Activated CD8-positive, alpha-beta T cell treated with anti-CD3 and anti-CD28 coated beads for 36 hours (primary cell): ENCODE measurements at regions not wholly inside any gene's neighbourhood (a gene's known extent, or its start where the extent isn't known, plus 50 kb on each side); places are given as distances from the start of the nearest gene placed in this dataset.

Experiments
- ATAC-seq: fragments of 200-7000 bp; cut with Tn5 transposase; one replicate; pipeline ENCODE4 v1.10.0; 2021; ENCODE audit warnings: mild to moderate bottlenecking, moderate library complexity
- CTCF ChIA-PET: fragments of 350-600 bp; sonication (Branson Sonifier 250); formaldehyde crosslinking; loops from one replicate; lab custom pipeline; 2021; ENCODE audit warnings: antibody characterized with exemption; lab: Charles Lee
- POLR2A ChIA-PET: fragments of 350-600 bp; sonication (Branson Sonifier 250); formaldehyde crosslinking; loops from one replicate; lab custom pipeline; 2021; ENCODE audit warnings: antibody characterized with exemption; lab: Charles Lee
- DNase-seq: peaks from one replicate; pipeline ENCODE4 v3.0.0-alpha.2; 2020
- H3K27ac Mint-ChIP-seq: one replicate; pipeline ENCODE4 v1.8.0; 2021; ENCODE audit warnings: mild to moderate bottlenecking, mixed read lengths
- H3K27me3 Mint-ChIP-seq: one replicate; pipeline ENCODE4 v1.8.0; 2021; ENCODE audit warnings: mixed read lengths
- H3K36me3 Mint-ChIP-seq: one replicate; pipeline ENCODE4 v1.8.0; 2021; ENCODE audit warnings: low read depth, mixed read lengths
- H3K4me1 Mint-ChIP-seq: one replicate; pipeline ENCODE4 v1.8.0; 2021; ENCODE audit warnings: low read depth, mixed read lengths
- H3K4me3 Mint-ChIP-seq: one replicate; pipeline ENCODE4 v1.8.0; 2021; ENCODE audit warnings: mild to moderate bottlenecking, moderate library complexity, mixed read lengths
- H3K9me3 Mint-ChIP-seq: one replicate; pipeline ENCODE4 v1.8.0; 2021; ENCODE audit warnings: mixed read lengths
- intact Hi-C: fragments of 100-400 bp; cut with micrococcal nuclease; formaldehyde crosslinking; loops from one replicate; pipeline ENCODE4 v1.10.0; 2022
- TF ChIP-seq, protein P1 (sequence below): fragments of 200-600 bp; IDR thresholded peaks from one replicate; pipeline ENCODE4 v1.8.0; 2022; ENCODE audit warnings: antibody characterized with exemption, mild to moderate bottlenecking

DNA sequence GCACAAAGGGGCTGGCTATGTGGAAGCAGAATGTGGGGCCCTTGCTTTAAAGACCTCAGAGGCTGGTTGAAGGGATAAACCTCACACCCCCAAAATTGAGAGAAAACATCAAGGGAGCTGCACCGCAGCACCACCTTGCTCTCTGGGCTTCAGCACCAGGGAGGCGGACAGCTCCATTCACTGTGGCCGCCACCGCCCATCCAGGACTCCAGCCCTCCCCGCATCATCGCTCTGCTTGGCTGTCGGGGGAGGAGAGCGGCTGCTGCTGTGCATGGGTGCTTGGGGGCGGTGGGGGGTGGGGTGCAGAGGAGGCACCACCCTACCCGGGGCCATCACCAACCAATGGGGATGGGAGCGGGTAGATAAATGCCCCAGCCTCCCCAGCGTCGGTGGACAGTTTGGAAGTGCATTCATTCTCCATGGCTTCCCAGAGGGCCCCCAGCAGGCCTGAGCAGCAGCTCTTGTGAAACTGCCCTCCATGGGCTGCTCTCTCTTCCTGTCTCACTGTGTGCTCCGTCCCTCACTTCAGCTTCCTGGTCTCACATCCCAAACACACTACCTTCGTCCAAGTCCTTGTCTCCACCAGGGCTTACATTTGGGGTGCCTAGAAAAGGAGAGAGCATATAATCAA, 75.7 kb upstream of the BHLHE23 start:
- ChIA-PET CTCF (interaction anchor here (0.8 kb wide), 1 partner anchor 141 kb away, joined by 3 read pairs; no protein-coding TSS in a partner anchor), POLR2A (interaction anchor here (1.2 to 1.4 kb wide), 2 partner anchors 22 to 67 kb away, joined by 3 to 4 read pairs; no protein-coding TSS in a partner anchor)
- H3K27me3 Mint-ChIP-seq, result peaks cover 19% of the 10 kb centered on the region
- ATAC-seq, result peak; percentile 68
- H3K4me1 Mint-ChIP-seq, result no peaks in the 10 kb centered on the region
- H3K9me3 Mint-ChIP-seq, result peaks cover 16% of the 10 kb centered on the region
- no peaks in the 10 kb centered on the region for H3K36me3 Mint-ChIP-seq
- DNase-seq, result peak; percentile 62
- no peak overlapping the region for H3K27ac Mint-ChIP-seq
- TF ChIP-seq, protein P1, sequence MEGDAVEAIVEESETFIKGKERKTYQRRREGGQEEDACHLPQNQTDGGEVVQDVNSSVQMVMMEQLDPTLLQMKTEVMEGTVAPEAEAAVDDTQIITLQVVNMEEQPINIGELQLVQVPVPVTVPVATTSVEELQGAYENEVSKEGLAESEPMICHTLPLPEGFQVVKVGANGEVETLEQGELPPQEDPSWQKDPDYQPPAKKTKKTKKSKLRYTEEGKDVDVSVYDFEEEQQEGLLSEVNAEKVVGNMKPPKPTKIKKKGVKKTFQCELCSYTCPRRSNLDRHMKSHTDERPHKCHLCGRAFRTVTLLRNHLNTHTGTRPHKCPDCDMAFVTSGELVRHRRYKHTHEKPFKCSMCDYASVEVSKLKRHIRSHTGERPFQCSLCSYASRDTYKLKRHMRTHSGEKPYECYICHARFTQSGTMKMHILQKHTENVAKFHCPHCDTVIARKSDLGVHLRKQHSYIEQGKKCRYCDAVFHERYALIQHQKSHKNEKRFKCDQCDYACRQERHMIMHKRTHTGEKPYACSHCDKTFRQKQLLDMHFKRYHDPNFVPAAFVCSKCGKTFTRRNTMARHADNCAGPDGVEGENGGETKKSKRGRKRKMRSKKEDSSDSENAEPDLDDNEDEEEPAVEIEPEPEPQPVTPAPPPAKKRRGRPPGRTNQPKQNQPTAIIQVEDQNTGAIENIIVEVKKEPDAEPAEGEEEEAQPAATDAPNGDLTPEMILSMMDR, result no peak
- H3K4me3 Mint-ChIP-seq, result no peak overlapping the region
- intact Hi-C loops, result no loop called here

DNA sequence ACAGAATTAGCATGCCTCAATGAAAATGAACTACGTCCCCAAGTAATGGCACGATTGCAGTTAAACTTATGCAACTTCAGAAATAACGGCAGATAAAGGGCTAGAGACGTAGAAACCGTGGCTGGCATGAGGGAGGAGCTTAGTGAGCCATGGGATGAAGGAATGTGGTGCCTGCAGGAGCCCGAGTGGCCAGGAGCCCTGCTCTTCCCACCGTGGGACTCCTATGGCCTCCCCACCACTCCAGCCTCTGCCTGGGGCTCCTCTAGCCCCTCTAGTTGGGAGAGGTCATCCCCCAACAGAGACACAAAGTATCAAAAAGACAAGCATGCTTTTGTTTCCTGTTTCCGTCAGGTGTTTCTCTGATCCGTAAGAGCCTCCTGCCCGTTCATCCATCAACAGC, 75.1 kb upstream of the BHLHE23 start:
- Mint-ChIP-seq H3K27me3 (peaks cover 18% of the 10 kb centered on the region), H3K36me3 (no peaks in the 10 kb centered on the region), H3K9me3 (peaks cover 22% of the 10 kb centered on the region), H3K4me3 (no peak overlapping the region), H3K27ac (no peak overlapping the region), H3K4me1 (no peaks in the 10 kb centered on the region)
- DNase-seq (no peak), ATAC-seq (no peak)
- TF ChIP-seq, protein P1, result no peak
- intact Hi-C loops, result no loop called here
- ChIA-PET POLR2A (interaction anchor here (1.2 kb wide), 1 partner anchor 22 kb away, joined by 4 read pairs; no protein-coding TSS in a partner anchor), CTCF (interaction anchor here (0.8 kb wide), 1 partner anchor 142 kb away, joined by 3 read pairs; no protein-coding TSS in a partner anchor)

DNA sequence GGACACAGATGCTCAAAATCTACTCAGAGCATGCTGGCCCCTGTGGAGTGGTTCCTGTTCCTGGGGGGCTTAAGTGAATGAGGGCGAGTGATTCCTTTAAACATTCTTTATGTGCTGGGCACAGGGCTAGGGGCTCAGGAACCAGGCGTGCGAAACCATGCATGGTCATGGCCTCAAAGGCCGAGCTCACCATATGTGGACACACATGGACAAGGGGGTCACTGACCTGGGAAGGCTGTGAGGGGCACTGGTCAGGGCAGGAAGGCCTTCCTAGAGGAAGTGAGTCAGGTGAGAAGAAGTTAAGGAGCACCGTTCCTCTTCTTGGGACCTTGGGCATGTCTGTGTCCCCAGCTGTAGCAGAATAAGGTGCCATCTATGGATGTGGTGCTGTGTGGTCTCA, 74.6 kb upstream of the BHLHE23 start:
- CTCF ChIA-PET, result no interaction called here
- TF ChIP-seq, protein P1, result no peak
- POLR2A ChIA-PET, result no interaction called here
- intact Hi-C loops, result no loop called here
- Mint-ChIP-seq H3K27me3 (peaks cover 21% of the 10 kb centered on the region), H3K9me3 (peaks cover 25% of the 10 kb centered on the region), H3K27ac (no peak overlapping the region), H3K4me3 (no peak overlapping the region), H3K36me3 (no peaks in the 10 kb centered on the region), H3K4me1 (no peaks in the 10 kb centered on the region)
- ATAC-seq, result no peak
- no peak for DNase-seq

DNA sequence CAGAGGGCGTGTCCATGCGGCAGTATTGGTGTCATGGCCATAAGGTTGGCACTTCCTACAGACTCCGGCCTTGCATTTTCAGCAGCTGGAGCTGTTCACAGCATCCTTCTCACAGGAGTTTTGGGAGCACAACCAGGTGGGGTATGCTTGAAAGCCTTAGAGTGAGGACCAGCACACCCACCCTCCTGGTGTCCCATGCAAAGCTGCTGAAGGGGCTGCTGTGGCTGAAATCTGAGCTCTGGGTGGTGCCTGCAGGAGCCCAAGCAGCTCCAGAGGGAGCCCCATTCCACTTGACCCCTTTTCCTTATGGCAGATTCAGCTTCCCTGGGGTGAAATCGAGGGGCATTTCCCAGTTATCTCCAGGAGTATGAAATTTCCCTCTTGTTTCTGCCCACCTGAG, 74.0 kb upstream of the BHLHE23 start:
- H3K4me3 Mint-ChIP-seq, result no peak overlapping the region
- peaks cover 23% of the 10 kb centered on the region for H3K27me3 Mint-ChIP-seq
- CTCF ChIA-PET, result no interaction called here

DNA sequence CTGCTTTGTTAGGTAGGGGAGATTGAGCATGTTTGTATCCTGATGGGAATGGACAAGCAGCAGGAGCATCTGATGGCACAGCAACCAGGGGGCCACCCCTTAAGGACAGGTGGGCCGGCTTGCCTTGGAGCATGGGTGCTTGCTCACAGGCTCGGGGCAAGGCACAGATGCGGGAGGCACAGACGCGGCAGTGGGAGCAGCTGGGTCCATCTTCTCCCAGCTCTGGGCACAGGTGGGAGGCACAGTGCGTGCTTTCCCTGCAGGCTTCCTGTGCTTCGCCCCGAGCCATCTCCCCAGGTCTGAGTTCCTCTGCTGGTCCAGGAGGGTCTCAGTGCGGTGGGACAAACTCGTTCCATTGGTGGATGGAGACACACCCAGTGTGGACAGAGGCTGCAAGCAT, 73.6 kb upstream of the BHLHE23 start:
- TF ChIP-seq, protein P1, result no peak
- Mint-ChIP-seq H3K4me1 (no peaks in the 10 kb centered on the region), H3K36me3 (no peaks in the 10 kb centered on the region), H3K27ac (no peak overlapping the region), H3K4me3 (no peak overlapping the region), H3K9me3 (peaks cover 28% of the 10 kb centered on the region), H3K27me3 (peaks cover 25% of the 10 kb centered on the region)
- ChIA-PET CTCF (no interaction called here), POLR2A (no interaction called here)
- ATAC-seq (no peak), DNase-seq (no peak)
- intact Hi-C loops, result no loop called here

More for the DNA sequence above, 74.0 kb upstream of the BHLHE23 start:
- Mint-ChIP-seq H3K27ac (no peak overlapping the region), H3K9me3 (peaks cover 28% of the 10 kb centered on the region), H3K36me3 (no peaks in the 10 kb centered on the region), H3K4me1 (no peaks in the 10 kb centered on the region)
- intact Hi-C loops, result no loop called here
- DNase-seq (no peak), ATAC-seq (no peak)
- POLR2A ChIA-PET, result no interaction called here
- TF ChIP-seq, protein P1, result no peak
